ENCODE measurements at regions not wholly inside any gene's neighbourhood (a gene's known extent, or its start where the extent isn't known, plus 50 kb on each side); places are given as distances from the start of the nearest gene placed in this dataset.
A peak's percentile ranks its signal among the peaks of the same experiment; 100 is the strongest.

- no peak for TF ChIP-seq NONO (IDR thresholded peaks at IDR 0.05)
- TF ChIP-seq NONO (CRISPR knock-in tag; conservative IDR thresholded peaks at IDR 0.05): peak; percentile 93
- TF ChIP-seq THAP8 (CRISPR knock-in tag; IDR thresholded peaks at IDR 0.05; ENCODE audit: borderline replicate concordance): no peak
- TF ChIP-seq FOXA3 (CRISPR knock-in tag; IDR thresholded peaks at IDR 0.05): peak; percentile 97
- peak; percentile 33; the same call in 1 of the 2 replicates for TF ChIP-seq CBFB (CRISPR knock-in tag; IDR thresholded peaks at IDR 0.05)
- peak; percentile 91 for TF ChIP-seq ARNT2 (CRISPR knock-in tag; IDR thresholded peaks at IDR 0.05; ENCODE audit: low read depth)
- TF ChIP-seq DMTF1 (CRISPR knock-in tag; IDR thresholded peaks at IDR 0.05): no peak
- TF ChIP-seq SOX13 (IDR thresholded peaks at IDR 0.05): peak; percentile 95
- TF ChIP-seq SOX13 (CRISPR knock-in tag; conservative IDR thresholded peaks at IDR 0.05 in 1 of 2, IDR thresholded peaks at IDR 0.05 in 1 of 2): peak in 1 of 2 experiments; percentile 99; a peak in 2 of 4 replicates
- TF ChIP-seq DMAP1 (CRISPR knock-in tag; IDR thresholded peaks at IDR 0.05): peak; percentile 72; the same call in 1 of the 2 replicates
- no peak for TF ChIP-seq ZNF891 (CRISPR knock-in tag; IDR thresholded peaks at IDR 0.05)
- peak; percentile 13; the same call in 1 of the 2 replicates for TF ChIP-seq ZNF350 (CRISPR knock-in tag; IDR thresholded peaks at IDR 0.05; ENCODE audit: borderline replicate concordance, low read depth)
- TF ChIP-seq SATB2 (CRISPR knock-in tag; IDR thresholded peaks at IDR 0.05): peak; percentile 76; the same call in 1 of the 2 replicates
- 0 out of 2 replicates have a peak, but pooled peaks have one; percentile 44 for TF ChIP-seq ZNF44 (CRISPR knock-in tag; IDR thresholded peaks at IDR 0.05)
- no peak for TF ChIP-seq ZNF260 (CRISPR knock-in tag; IDR thresholded peaks at IDR 0.05; ENCODE audit: borderline replicate concordance, low read depth)
- TF ChIP-seq HDAC1 (CRISPR knock-in tag; IDR thresholded peaks at IDR 0.05): peak; percentile 86
- no peak for TF ChIP-seq U2AF1 (optimal IDR thresholded peaks at IDR 0.05; ENCODE audit: low read depth, low read length)
- TF ChIP-seq KLF11 (CRISPR knock-in tag; IDR thresholded peaks at IDR 0.05): peak; percentile 58
- TF ChIP-seq BRD4 (CRISPR knock-in tag; IDR thresholded peaks at IDR 0.05): no peak; the same call in 1 of the 2 replicates
- TF ChIP-seq AFF4 (CRISPR knock-in tag; IDR thresholded peaks at IDR 0.05): no peak
- peak; percentile 92 for TF ChIP-seq GFI1 (CRISPR knock-in tag; IDR thresholded peaks at IDR 0.05; ENCODE audit: borderline replicate concordance)
- TF ChIP-seq MAFK (conservative IDR thresholded peaks at IDR 0.05 in 1 of 2, IDR thresholded peaks at IDR 0.05 in 1 of 2; ENCODE audit: low read length in 2 of 2): peak; percentile 12 to 36; a peak in 2 of 4 replicates
- TF ChIP-seq ELK4 (CRISPR knock-in tag; IDR thresholded peaks at IDR 0.05; ENCODE audit: borderline replicate concordance): no peak
Observed at GRCh38 chr15:92803852-92804609, 96.1 kb upstream of the CHD2 start (continued).
